Mammary epithelial cell (primary cell): ENCODE measurements at regions not wholly inside any gene's neighbourhood (a gene's known extent, or its start where the extent isn't known, plus 50 kb on each side); places are given as distances from the start of the nearest gene placed in this dataset.

Source experiments
- CTCF ChIP-seq, 2 donors: IDR thresholded peaks in 1 of 2; conservative IDR thresholded peaks in 1 of 2; 2 replicates each; pipeline ENCODE4 v1.5.1; 2011 to 2012; ENCODE audit warnings: inconsistent platforms in 2 of 2, low read length in 2 of 2, mild to moderate bottlenecking in 2 of 2, control low read depth in 1 of 2, low read depth in 1 of 2; ENCODE audit not compliant: insufficient read depth in 1 of 2; ENCODE audit errors: extremely low read depth in 1 of 2
- EZH2 ChIP-seq: IDR thresholded peaks from 2 replicates; pipeline ENCODE4 v1.6.1; 2012; ENCODE audit warnings: low read length, inconsistent platforms, borderline replicate concordance

DNA sequence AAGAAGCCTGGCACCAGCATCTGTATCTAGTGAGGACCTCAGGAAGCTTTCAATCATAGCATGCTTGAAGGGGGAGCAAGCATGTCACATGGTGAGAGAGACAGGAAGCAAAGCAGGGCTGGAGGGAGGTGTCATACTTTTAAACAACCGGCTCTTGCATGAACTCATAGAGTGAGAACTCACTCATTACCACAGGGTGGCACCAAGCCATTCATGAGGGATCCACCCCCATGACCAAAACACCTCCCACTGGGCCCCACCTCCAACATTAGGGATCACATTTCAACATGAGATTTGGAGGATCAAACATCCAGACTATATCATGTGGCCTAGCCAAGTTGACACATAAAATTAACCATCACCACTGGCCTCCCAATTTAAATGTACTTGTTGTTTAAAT, 125.1 kb upstream of the KCND3 start:
- TF ChIP-seq CTCF (conservative IDR thresholded peaks at IDR 0.05 in 1 of 2, IDR thresholded peaks at IDR 0.05 in 1 of 2; ENCODE audit: extremely low read depth in 1 of 2, insufficient read depth in 1 of 2, low read depth in 1 of 2, low read length in 2 of 2), result no peak
- TF ChIP-seq EZH2, result no peak
